Gastroesophageal sphincter (tissue), 3 donors: ENCODE measurements at regions not wholly inside any gene's neighbourhood (a gene's known extent, or its start where the extent isn't known, plus 50 kb on each side); places are given as distances from the start of the nearest gene placed in this dataset.

Source experiments
- EP300 ChIP-seq: sonication (generic); formaldehyde crosslinking; IDR thresholded peaks from one replicate; pipeline ENCODE4 v1.6.1; 2017; ENCODE audit warnings: antibody characterized with exemption, mild to moderate bottlenecking
- POLR2A ChIP-seq, 2 donors: fragments of 450-650 bp; IDR thresholded peaks; one replicate each; pipeline ENCODE4 v1.6.1; 2017; ENCODE audit warnings: antibody characterized with exemption in 2 of 2, mild to moderate bottlenecking in 2 of 2, moderate library complexity in 1 of 2
- TF ChIP-seq, protein P1 (sequence below), 4 experiments: fragments of 200-600 bp in 2 of 4; fragments of 450-650 bp in 2 of 4; sonication (generic) in 1 of 4; IDR thresholded peaks; one replicate each; pipeline ENCODE4 v1.5.1; 2017 to 2019; ENCODE audit warnings: antibody characterized with exemption in 4 of 4, mild to moderate bottlenecking in 2 of 4, moderate library complexity in 2 of 4

DNA sequence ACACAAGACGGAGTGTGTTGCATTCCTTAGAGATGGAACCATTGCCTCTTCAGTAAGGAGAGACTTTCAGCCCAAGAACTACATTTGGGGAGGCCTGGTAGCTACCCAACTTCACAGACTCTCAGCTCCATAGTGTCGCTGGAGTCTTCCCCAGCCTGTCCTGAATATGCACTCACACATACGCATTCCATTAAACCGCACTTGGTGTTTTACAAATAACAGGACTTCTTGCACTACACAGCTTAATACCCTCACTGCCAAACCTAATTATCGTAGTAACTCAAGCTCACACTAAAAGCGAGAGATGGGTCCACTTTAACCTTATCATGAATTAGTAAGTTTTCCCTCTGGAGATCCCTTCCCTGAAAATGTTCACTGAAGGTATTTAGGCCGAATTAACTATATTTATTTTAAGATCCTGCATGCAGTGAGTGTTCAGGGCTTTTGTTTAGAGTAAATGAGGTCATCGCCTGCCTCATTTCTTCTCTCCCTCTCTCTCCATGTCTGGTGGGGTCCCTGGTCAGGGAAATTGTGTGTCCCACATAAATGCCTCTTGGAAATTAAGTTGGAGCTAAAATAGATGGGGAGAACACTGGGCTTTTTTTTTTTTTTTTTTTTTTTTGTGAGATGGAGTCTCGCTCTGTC, 171.9 kb downstream of the FAM43A start:
- TF ChIP-seq, protein P1, sequence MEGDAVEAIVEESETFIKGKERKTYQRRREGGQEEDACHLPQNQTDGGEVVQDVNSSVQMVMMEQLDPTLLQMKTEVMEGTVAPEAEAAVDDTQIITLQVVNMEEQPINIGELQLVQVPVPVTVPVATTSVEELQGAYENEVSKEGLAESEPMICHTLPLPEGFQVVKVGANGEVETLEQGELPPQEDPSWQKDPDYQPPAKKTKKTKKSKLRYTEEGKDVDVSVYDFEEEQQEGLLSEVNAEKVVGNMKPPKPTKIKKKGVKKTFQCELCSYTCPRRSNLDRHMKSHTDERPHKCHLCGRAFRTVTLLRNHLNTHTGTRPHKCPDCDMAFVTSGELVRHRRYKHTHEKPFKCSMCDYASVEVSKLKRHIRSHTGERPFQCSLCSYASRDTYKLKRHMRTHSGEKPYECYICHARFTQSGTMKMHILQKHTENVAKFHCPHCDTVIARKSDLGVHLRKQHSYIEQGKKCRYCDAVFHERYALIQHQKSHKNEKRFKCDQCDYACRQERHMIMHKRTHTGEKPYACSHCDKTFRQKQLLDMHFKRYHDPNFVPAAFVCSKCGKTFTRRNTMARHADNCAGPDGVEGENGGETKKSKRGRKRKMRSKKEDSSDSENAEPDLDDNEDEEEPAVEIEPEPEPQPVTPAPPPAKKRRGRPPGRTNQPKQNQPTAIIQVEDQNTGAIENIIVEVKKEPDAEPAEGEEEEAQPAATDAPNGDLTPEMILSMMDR (IDR thresholded peaks at IDR 0.05) = no peak
- no peak for TF ChIP-seq POLR2A (IDR thresholded peaks at IDR 0.05)
- TF ChIP-seq EP300 = no peak
